Neutrophil (primary cell): ENCODE measurements at regions not wholly inside any gene's neighbourhood (a gene's known extent, or its start where the extent isn't known, plus 50 kb on each side); places are given as distances from the start of the nearest gene placed in this dataset.

Experiments used
- H3K27ac ChIP-seq: fragments of 200-600 bp; sonication (generic); 2 replicates; pipeline ENCODE4 v1.5.1; 2016; ENCODE audit warnings: mild to moderate bottlenecking, moderate library complexity
- H3K27me3 ChIP-seq: fragments of 200-600 bp; sonication (generic); 2 replicates; pipeline ENCODE4 v1.6.0; 2016; ENCODE audit warnings: mild to moderate bottlenecking
- H3K36me3 ChIP-seq: fragments of 200-600 bp; sonication (generic); 2 replicates; pipeline ENCODE4 v1.5.1; 2017
- H3K4me1 ChIP-seq, 2 experiments: fragments of 200-600 bp in 1 of 2; sonication (generic) in 1 of 2; 1 replicate in 1 of 2; 2 replicates in 1 of 2; pipeline versions ENCODE4 v1.5.1 to v1.6.1; 2013 to 2016; ENCODE audit warnings: low read depth in 1 of 2, low read length in 1 of 2, mild to moderate bottlenecking in 1 of 2, moderate library complexity in 1 of 2; ENCODE audit not compliant: control insufficient read depth in 1 of 2, insufficient read depth in 1 of 2
- H3K4me3 ChIP-seq, 2 experiments: fragments of 200-600 bp in 1 of 2; sonication (generic) in 1 of 2; 1 replicate in 1 of 2; 2 replicates in 1 of 2; pipeline ENCODE4 v1.5.1; 2013 to 2016; ENCODE audit warnings: low read depth in 1 of 2, low read length in 1 of 2, mild to moderate bottlenecking in 1 of 2, moderate library complexity in 1 of 2
- H3K9me3 ChIP-seq: fragments of 200-600 bp; sonication (generic); 2 replicates; pipeline ENCODE4 v1.5.1; 2016
- TF ChIP-seq, protein P1 (sequence below): fragments of 200-600 bp; sonication (generic); IDR thresholded peaks from 2 replicates; pipeline ENCODE4 v1.5.1; 2016; ENCODE audit warnings: antibody characterized with exemption

GRCh38 chr3:89038869-89039268 is 68.6 kb upstream of the EPHA3 start:
- no peak overlapping the region for H3K27ac ChIP-seq
- no peaks in the 10 kb centered on the region for H3K36me3 ChIP-seq
- H3K27me3 ChIP-seq, result peaks cover 25% of the 10 kb centered on the region
- H3K4me3 ChIP-seq, result no peak overlapping the region
- H3K9me3 ChIP-seq, result no peaks in the 10 kb centered on the region
- TF ChIP-seq, protein P1, sequence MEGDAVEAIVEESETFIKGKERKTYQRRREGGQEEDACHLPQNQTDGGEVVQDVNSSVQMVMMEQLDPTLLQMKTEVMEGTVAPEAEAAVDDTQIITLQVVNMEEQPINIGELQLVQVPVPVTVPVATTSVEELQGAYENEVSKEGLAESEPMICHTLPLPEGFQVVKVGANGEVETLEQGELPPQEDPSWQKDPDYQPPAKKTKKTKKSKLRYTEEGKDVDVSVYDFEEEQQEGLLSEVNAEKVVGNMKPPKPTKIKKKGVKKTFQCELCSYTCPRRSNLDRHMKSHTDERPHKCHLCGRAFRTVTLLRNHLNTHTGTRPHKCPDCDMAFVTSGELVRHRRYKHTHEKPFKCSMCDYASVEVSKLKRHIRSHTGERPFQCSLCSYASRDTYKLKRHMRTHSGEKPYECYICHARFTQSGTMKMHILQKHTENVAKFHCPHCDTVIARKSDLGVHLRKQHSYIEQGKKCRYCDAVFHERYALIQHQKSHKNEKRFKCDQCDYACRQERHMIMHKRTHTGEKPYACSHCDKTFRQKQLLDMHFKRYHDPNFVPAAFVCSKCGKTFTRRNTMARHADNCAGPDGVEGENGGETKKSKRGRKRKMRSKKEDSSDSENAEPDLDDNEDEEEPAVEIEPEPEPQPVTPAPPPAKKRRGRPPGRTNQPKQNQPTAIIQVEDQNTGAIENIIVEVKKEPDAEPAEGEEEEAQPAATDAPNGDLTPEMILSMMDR, result no peak
- H3K4me1 ChIP-seq, result no peaks in the 10 kb centered on the region

- Histone ChIP-seq H3K4me1 (peaks cover 10 to 15% of the 10 kb centered on the region in 2 experiments), H3K9me3 (no peaks in the 10 kb centered on the region), H3K36me3 (no peaks in the 10 kb centered on the region), H3K27ac (no peak overlapping the region), H3K27me3 (peaks cover 32% of the 10 kb centered on the region), H3K4me3 (no peak overlapping the region)
- TF ChIP-seq, protein P1, result no peak
Measured at GRCh38 chr3:89042236-89042835, 65.1 kb upstream of the EPHA3 start.

- TF ChIP-seq, protein P1, result no peak
- Histone ChIP-seq H3K36me3 (no peaks in the 10 kb centered on the region), H3K9me3 (no peaks in the 10 kb centered on the region), H3K4me3 (no peak overlapping the region), H3K27me3 (peaks cover 32% of the 10 kb centered on the region), H3K27ac (no peak overlapping the region), H3K4me1 (peaks cover 15 to 19% of the 10 kb centered on the region in 2 experiments)
Measured at GRCh38 chr3:89043406-89043932, 64.0 kb upstream of the EPHA3 start.

DNA sequence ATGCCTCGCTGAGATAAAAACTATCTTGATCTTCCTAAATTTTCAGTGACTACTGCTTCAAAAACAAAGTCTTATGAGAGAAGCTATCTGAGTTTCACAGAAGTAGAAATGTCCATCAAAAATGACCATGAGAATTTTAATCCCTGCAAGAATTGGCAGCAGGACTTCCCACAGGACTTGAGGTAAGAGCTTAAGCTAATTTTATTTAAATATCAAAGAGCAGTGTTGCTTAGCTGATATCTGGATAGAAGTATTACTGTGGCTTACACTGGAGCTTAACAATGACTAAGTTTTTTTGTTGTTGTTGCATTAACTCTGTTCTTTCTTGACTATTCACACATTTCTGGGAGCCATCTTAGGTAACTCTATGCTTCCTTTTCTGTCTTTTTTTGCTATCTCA is 60.8 kb upstream of the EPHA3 start:
- H3K27ac ChIP-seq, result peak overlapping the region; percentile 76
- no peak overlapping the region for H3K4me3 ChIP-seq
- H3K9me3 ChIP-seq, result no peaks in the 10 kb centered on the region
- peaks cover 15 to 19% of the 10 kb centered on the region in 2 experiments for H3K4me1 ChIP-seq
- no peaks in the 10 kb centered on the region for H3K36me3 ChIP-seq
- TF ChIP-seq, protein P1, result no peak
- peaks cover 28% of the 10 kb centered on the region for H3K27me3 ChIP-seq

DNA sequence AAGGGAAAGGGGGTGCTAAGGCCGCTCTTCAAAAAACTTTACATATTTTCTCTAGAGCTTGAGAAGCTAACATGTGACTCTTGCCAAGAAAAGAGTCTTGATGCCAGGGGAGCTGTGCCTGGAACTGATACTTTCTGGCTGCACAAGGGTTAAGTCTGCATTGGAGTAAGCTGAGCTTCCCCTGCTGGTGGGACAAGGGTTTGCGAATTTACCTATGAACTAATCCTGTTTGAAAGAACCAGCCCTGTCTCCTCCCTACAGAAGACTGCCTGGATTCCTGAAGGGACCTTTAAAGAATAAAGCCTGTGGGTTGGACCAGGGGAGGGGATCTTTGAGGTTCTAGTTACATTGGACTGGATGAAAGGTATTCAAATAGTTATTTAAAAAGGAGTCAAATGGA is 58.3 kb upstream of the EPHA3 start:
- Histone ChIP-seq H3K27ac (no peak overlapping the region), H3K36me3 (no peaks in the 10 kb centered on the region)

More for the DNA sequence above, 58.3 kb upstream of the EPHA3 start:
- Histone ChIP-seq H3K27me3 (peaks cover 5% of the 10 kb centered on the region), H3K9me3 (no peaks in the 10 kb centered on the region), H3K4me1 (peaks cover 15 to 19% of the 10 kb centered on the region in 2 experiments), H3K4me3 (no peak overlapping the region)
- TF ChIP-seq, protein P1, result no peak
